GM13976 (cell line): ENCODE measurements at regions not wholly inside any gene's neighbourhood (a gene's known extent, or its start where the extent isn't known, plus 50 kb on each side); places are given as distances from the start of the nearest gene placed in this dataset.

Experiments
- DNase-seq: peaks from one replicate; pipeline ENCODE4 v3.0.0; 2012; ENCODE audit warnings: low spot score
- CTCF ChIP-seq: IDR thresholded peaks from 2 replicates; pipeline ENCODE4 v1.5.1; 2012; ENCODE audit warnings: borderline replicate concordance, mild to moderate bottlenecking; ENCODE audit not compliant: insufficient read depth; ENCODE audit errors: extremely low read depth, missing control alignments, control extremely low read depth
- in situ Hi-C: fragments of 300-500 bp; cut with MboI; formaldehyde crosslinking; loops from one replicate; pipeline ENCODE4 v1.12.0; 2022; ENCODE audit warnings: low sequenced_read_pairs, mixed read lengths, inconsistent platforms; ENCODE audit not compliant: unreplicated experiment

- in situ Hi-C loops, result no loop called here
- TF ChIP-seq CTCF, result no peak
- no peak for DNase-seq
These were observed 881.4 kb downstream of the UQCRFS1 start for GRCh38 chr19:28331596-28331995.

- no peak for TF ChIP-seq CTCF
- DNase-seq, result no peak
- in situ Hi-C loops, result no loop called here
These were observed 882.1 kb downstream of the UQCRFS1 start for GRCh38 chr19:28330831-28331230.

- DNase-seq, result no peak
- in situ Hi-C loops, result no loop called here
- TF ChIP-seq CTCF, result no peak
These were observed 883.5 kb downstream of the UQCRFS1 start for GRCh38 chr19:28329429-28329828.

GRCh38 chr19:28327905-28328304 lies 885.0 kb downstream of the UQCRFS1 start:
- TF ChIP-seq CTCF, result no peak
- in situ Hi-C loops, result no loop called here
- DNase-seq, result no peak

GRCh38 chr19:28326746-28327145 lies 886.2 kb downstream of the UQCRFS1 start:
- no peak for DNase-seq
- in situ Hi-C loops, result no loop called here
- no peak for TF ChIP-seq CTCF

GRCh38 chr19:28324275-28325060 lies 888.5 kb downstream of the UQCRFS1 start:
- TF ChIP-seq CTCF, result no peak
- in situ Hi-C loops, result loop anchor here (25.0 kb wide), 1 partner anchor 337 kb away; no protein-coding TSS in a partner anchor
- no peak for DNase-seq

GRCh38 chr19:28322945-28323344 lies 890.0 kb downstream of the UQCRFS1 start:
- in situ Hi-C loops, result loop anchor here (25.0 kb wide), 1 partner anchor 336 kb away; no protein-coding TSS in a partner anchor
- DNase-seq, result no peak

More at GRCh38 chr19:28322945-28323344, 890.0 kb downstream of the UQCRFS1 start:
- no peak for TF ChIP-seq CTCF
